ENCODE measurements at regions not wholly inside any gene's neighbourhood (a gene's known extent, or its start where the extent isn't known, plus 50 kb on each side); places are given as distances from the start of the nearest gene placed in this dataset.

GRCh38 chr6:114941078-114941477, 598.3 kb upstream of the HS3ST5 start:
- TF ChIP-seq, protein P1, sequence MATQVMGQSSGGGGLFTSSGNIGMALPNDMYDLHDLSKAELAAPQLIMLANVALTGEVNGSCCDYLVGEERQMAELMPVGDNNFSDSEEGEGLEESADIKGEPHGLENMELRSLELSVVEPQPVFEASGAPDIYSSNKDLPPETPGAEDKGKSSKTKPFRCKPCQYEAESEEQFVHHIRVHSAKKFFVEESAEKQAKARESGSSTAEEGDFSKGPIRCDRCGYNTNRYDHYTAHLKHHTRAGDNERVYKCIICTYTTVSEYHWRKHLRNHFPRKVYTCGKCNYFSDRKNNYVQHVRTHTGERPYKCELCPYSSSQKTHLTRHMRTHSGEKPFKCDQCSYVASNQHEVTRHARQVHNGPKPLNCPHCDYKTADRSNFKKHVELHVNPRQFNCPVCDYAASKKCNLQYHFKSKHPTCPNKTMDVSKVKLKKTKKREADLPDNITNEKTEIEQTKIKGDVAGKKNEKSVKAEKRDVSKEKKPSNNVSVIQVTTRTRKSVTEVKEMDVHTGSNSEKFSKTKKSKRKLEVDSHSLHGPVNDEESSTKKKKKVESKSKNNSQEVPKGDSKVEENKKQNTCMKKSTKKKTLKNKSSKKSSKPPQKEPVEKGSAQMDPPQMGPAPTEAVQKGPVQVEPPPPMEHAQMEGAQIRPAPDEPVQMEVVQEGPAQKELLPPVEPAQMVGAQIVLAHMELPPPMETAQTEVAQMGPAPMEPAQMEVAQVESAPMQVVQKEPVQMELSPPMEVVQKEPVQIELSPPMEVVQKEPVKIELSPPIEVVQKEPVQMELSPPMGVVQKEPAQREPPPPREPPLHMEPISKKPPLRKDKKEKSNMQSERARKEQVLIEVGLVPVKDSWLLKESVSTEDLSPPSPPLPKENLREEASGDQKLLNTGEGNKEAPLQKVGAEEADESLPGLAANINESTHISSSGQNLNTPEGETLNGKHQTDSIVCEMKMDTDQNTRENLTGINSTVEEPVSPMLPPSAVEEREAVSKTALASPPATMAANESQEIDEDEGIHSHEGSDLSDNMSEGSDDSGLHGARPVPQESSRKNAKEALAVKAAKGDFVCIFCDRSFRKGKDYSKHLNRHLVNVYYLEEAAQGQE (IDR thresholded peaks at IDR 0.05; ENCODE audit: low read depth, low read length), result no peak
- TF ChIP-seq POLR2AphosphoS5 (IDR thresholded peaks at IDR 0.05; ENCODE audit: low read length), result no peak
- no peak for TF ChIP-seq BHLHE40 (IDR thresholded peaks at IDR 0.05; ENCODE audit: borderline replicate concordance in 1 of 2, low read depth in 2 of 2, low read length in 1 of 2)
- no peak for TF ChIP-seq CTCF (IDR thresholded peaks at IDR 0.05 in 2 of 3, conservative IDR thresholded peaks at IDR 0.05 in 1 of 3; ENCODE audit: control insufficient read depth in 2 of 3, extremely low read depth in 1 of 3, insufficient read depth in 1 of 3, low read depth in 3 of 3, low read length in 3 of 3)
- no peak for TF ChIP-seq STAT1 (conservative IDR thresholded peaks at IDR 0.05)
- no peak for TF ChIP-seq SRF (IDR thresholded peaks at IDR 0.05; ENCODE audit: low read depth in 2 of 2, low read length in 2 of 2)
- TF ChIP-seq ETV6 (conservative IDR thresholded peaks at IDR 0.05 in 1 of 2, IDR thresholded peaks at IDR 0.05 in 1 of 2; ENCODE audit: borderline replicate concordance in 1 of 2, low read depth in 1 of 2), result no peak
- no peak for TF ChIP-seq POLR2A (IDR thresholded peaks at IDR 0.05; ENCODE audit: low read depth, low read length)
- TF ChIP-seq JUNB (IDR thresholded peaks at IDR 0.05), result no peak
- no peak for TF ChIP-seq NR2C1 (IDR thresholded peaks at IDR 0.05)
